ENCODE measurements at regions not wholly inside any gene's neighbourhood (a gene's known extent, or its start where the extent isn't known, plus 50 kb on each side); places are given as distances from the start of the nearest gene placed in this dataset.

DNA sequence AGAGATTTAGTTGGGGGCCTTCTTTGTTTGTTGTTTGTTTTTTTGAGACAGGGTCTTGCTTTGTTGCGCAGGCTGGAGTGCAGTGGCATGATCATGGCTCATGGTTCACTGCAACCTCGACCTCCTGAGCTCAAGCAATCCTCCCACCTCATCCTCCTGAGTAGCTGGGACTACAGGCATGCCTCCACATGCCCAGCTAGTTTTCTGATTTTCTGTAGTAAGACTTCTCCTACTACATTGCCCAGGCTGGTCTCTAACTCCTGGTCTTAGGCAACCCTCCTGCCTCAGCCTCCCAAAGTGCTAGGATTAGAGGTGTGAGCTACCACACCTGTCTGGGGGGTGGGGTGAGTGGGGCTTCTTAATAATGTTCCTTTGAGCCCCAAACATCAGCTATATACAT, 148.3 kb upstream of the ADAMTS9 start:
- Histone ChIP-seq H3K4me3 (ENCODE audit: low read depth, low read length) (no peak overlapping the region), H3K36me3 (replicated peaks) (no peaks in the 10 kb centered on the region), H3K27ac (no peak overlapping the region), H3K27me3 (replicated peaks) (no peaks in the 10 kb centered on the region)
- TF ChIP-seq, protein P1, sequence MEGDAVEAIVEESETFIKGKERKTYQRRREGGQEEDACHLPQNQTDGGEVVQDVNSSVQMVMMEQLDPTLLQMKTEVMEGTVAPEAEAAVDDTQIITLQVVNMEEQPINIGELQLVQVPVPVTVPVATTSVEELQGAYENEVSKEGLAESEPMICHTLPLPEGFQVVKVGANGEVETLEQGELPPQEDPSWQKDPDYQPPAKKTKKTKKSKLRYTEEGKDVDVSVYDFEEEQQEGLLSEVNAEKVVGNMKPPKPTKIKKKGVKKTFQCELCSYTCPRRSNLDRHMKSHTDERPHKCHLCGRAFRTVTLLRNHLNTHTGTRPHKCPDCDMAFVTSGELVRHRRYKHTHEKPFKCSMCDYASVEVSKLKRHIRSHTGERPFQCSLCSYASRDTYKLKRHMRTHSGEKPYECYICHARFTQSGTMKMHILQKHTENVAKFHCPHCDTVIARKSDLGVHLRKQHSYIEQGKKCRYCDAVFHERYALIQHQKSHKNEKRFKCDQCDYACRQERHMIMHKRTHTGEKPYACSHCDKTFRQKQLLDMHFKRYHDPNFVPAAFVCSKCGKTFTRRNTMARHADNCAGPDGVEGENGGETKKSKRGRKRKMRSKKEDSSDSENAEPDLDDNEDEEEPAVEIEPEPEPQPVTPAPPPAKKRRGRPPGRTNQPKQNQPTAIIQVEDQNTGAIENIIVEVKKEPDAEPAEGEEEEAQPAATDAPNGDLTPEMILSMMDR (IDR thresholded peaks at IDR 0.05; ENCODE audit: low read depth, low read length, missing control alignments) = no peak
- in situ Hi-C loops (cut with HindIII; ENCODE audit: low pct_ligation_motif_present, low sequenced_read_pairs) = no loop called here
- DNase-seq = no peak

DNA sequence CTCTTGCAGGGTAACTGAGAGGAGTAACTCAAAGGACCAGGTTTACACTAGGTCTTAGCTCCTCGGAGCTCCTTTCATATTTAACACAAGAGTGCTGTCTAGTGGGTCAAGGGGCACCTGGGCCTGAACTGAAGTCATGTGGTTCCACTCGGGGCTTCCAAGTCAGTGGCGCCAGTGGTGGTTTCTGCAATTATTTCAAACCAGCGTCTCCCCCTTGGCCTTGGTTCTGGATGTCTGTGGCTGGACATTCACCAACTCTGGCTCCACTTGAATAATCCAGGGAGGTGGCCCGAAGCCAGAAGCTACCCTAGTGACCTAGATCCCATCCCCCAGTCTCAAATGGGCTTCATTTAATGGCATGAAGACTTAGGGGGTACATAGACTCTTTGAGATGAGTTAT, 144.3 kb upstream of the ADAMTS9 start:
- TF ChIP-seq, protein P1 (IDR thresholded peaks at IDR 0.05; ENCODE audit: low read depth, low read length, missing control alignments) = no peak
- no peak for DNase-seq
- Histone ChIP-seq H3K36me3 (replicated peaks) (no peaks in the 10 kb centered on the region), H3K4me3 (ENCODE audit: low read depth, low read length) (no peak overlapping the region), H3K27ac (no peak overlapping the region), H3K27me3 (replicated peaks) (no peaks in the 10 kb centered on the region)
- in situ Hi-C loops (cut with HindIII; ENCODE audit: low pct_ligation_motif_present, low sequenced_read_pairs) = no loop called here

DNA sequence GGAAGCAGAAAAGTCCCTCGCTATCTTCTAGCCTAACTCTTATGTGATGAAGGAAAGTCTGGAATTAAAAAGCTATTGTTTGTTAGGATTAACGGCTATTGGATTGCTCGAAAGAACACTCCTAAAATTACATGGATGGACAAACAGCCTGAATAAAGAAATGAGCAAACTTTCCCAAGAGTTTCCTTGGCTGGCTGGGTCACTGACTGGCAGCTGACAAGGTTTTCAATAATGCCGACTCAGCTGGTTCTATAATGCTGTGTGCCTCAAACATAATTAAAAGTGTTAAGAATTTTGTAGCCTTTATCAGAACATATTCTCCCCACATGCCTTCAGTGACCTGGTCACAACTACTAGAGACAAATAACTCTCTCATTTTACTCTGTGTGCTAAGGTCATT, 142.9 kb upstream of the ADAMTS9 start:
- no peak for DNase-seq
- TF ChIP-seq, protein P1 (IDR thresholded peaks at IDR 0.05; ENCODE audit: low read depth, low read length, missing control alignments) = no peak
- Histone ChIP-seq H3K4me3 (ENCODE audit: low read depth, low read length) (no peak overlapping the region), H3K27ac (no peak overlapping the region), H3K36me3 (replicated peaks) (no peaks in the 10 kb centered on the region), H3K27me3 (replicated peaks) (no peaks in the 10 kb centered on the region)
- in situ Hi-C loops (cut with HindIII; ENCODE audit: low pct_ligation_motif_present, low sequenced_read_pairs) = no loop called here

DNA sequence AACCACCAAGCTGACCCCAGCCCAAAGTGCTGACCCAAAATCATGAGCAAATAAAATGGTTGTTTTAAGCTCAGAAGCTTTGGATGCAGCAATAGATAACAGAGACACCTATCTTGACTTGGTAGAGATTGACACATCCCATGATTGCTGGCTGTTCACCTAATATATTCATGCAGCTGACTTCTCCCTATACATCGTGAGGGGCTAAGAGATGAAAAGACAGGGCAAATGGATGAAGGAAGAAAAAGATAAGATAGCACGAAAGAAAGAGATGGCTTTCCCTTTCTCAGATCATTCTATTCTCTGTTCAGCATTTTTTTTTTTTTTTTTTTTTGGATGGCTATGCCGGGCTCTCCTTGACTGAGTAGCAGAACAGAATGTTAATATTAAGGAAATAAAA, 141.5 kb upstream of the ADAMTS9 start:
- no peak for DNase-seq

DNA sequence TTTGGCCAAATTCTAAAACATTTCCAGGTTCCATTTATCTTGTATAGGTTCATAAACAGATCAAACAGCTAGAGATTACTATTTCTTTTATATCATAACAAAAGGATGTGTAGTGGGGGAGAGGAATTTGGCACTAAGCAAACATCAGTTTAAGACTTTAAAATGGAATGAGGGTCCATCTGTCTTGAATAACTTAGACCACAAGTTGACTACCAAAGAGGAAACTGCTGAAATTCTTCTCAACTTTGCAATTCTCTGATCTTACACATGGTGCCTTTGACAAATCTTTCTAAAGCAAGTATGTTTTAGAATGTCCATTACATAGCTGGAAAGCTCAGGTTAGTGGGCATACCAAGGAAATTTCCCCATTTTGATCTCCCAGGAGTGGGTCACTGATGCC, 140.5 kb upstream of the ADAMTS9 start:
- Histone ChIP-seq H3K27ac (no peak overlapping the region), H3K27me3 (replicated peaks) (no peaks in the 10 kb centered on the region), H3K36me3 (replicated peaks) (no peaks in the 10 kb centered on the region), H3K4me3 (ENCODE audit: low read depth, low read length) (no peak overlapping the region)
- no peak for DNase-seq
- TF ChIP-seq, protein P1 (IDR thresholded peaks at IDR 0.05; ENCODE audit: low read depth, low read length, missing control alignments) = no peak
- in situ Hi-C loops (cut with HindIII; ENCODE audit: low pct_ligation_motif_present, low sequenced_read_pairs) = no loop called here

More for the DNA sequence above, 141.5 kb upstream of the ADAMTS9 start:
- in situ Hi-C loops (cut with HindIII; ENCODE audit: low pct_ligation_motif_present, low sequenced_read_pairs) = no loop called here
- Histone ChIP-seq H3K4me3 (ENCODE audit: low read depth, low read length) (no peak overlapping the region), H3K27ac (no peak overlapping the region), H3K27me3 (replicated peaks) (no peaks in the 10 kb centered on the region), H3K36me3 (replicated peaks) (no peaks in the 10 kb centered on the region)
- TF ChIP-seq, protein P1 (IDR thresholded peaks at IDR 0.05; ENCODE audit: low read depth, low read length, missing control alignments) = no peak

DNA sequence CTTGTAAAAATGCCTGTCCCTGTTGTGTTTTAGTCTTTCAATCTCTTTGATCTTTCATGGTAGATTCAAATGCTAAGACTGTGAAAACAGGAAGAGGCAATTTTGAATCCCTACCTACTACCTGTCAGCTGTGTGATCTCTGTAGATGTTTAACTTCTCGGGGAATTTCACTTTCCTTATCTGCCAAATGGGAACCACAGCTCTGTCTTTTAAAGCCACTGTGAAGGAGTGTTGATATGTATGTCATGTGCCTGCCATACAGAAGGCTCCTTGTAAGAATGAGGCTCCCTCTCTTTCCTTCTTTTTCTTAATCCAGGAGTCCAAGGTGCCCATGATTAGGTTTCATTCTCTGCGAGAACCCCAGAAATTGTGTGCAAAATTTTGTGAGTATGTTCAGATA, 139.6 kb upstream of the ADAMTS9 start:
- in situ Hi-C loops (cut with HindIII; ENCODE audit: low pct_ligation_motif_present, low sequenced_read_pairs) = no loop called here
- Histone ChIP-seq H3K27me3 (replicated peaks) (no peaks in the 10 kb centered on the region), H3K36me3 (replicated peaks) (no peaks in the 10 kb centered on the region), H3K4me3 (ENCODE audit: low read depth, low read length) (no peak overlapping the region), H3K27ac (no peak overlapping the region)
- TF ChIP-seq, protein P1 (IDR thresholded peaks at IDR 0.05; ENCODE audit: low read depth, low read length, missing control alignments) = no peak
- no peak for DNase-seq

Measured in brain microvascular endothelial cell (primary cell).